ENCODE measurements at regions not wholly inside any gene's neighbourhood (a gene's known extent, or its start where the extent isn't known, plus 50 kb on each side); places are given as distances from the start of the nearest gene placed in this dataset.

- TF ChIP-seq POLR2A (IDR thresholded peaks at IDR 0.05) = no peak
- no peak for TF ChIP-seq CTCF (IDR thresholded peaks at IDR 0.05)
Measured at GRCh38 chr11:69905611-69906452, 86.6 kb upstream of the FGF3 start.

Measured in ovary (tissue), 3 donors.